ENCODE measurements at regions not wholly inside any gene's neighbourhood (a gene's known extent, or its start where the extent isn't known, plus 50 kb on each side); places are given as distances from the start of the nearest gene placed in this dataset.

GRCh38 chr20:55777641-55778040, 227.7 kb downstream of the CBLN4 start:
- Histone ChIP-seq H3K79me2 (ENCODE audit: insufficient read depth, low read length) (no peaks in the 10 kb centered on the region), H3K9me3 (ENCODE audit: control insufficient read depth, low read depth, low read length) (no peaks in the 10 kb centered on the region), H3K79me1 (ENCODE audit: insufficient read depth, low read depth, low read length, poor library complexity, severe bottlenecking) (no peaks in the 10 kb centered on the region), H2BK20ac (ENCODE audit: low read depth, low read length, poor library complexity, severe bottlenecking) (no peak overlapping the region), H4K5ac (ENCODE audit: insufficient read length, low read depth, low read length) (no peak overlapping the region), H3T11ph (ENCODE audit: low read length) (no peak overlapping the region), H2BK12ac (ENCODE audit: insufficient read length, low read depth, low read length) (no peak overlapping the region), H4K8ac (replicated peaks; ENCODE audit: insufficient read length, low read depth, low read length) (no peak overlapping the region), H2AK5ac (ENCODE audit: insufficient read length, low read length) (no peak overlapping the region), H3K4me2 (ENCODE audit: insufficient read depth, insufficient read length, low read length) (no peak overlapping the region), H3K14ac (ENCODE audit: insufficient read depth, low read length) (no peak overlapping the region), H3K56ac (ENCODE audit: insufficient read length, low read depth, low read length) (no peak overlapping the region), H3K4me1 (ENCODE audit: insufficient read depth, low read length) (no peaks in the 10 kb centered on the region), H3K27ac (ENCODE audit: insufficient read length, low read depth, low read length) (no peak overlapping the region), H2BK120ac (ENCODE audit: low read depth, low read length, poor library complexity, severe bottlenecking) (no peak overlapping the region), H4K20me1 (ENCODE audit: control insufficient read depth, insufficient read depth, insufficient read length) (no peaks in the 10 kb centered on the region), H3K4ac (ENCODE audit: low read depth, low read length) (no peak overlapping the region), H2AFZ (ENCODE audit: low read length) (no peak overlapping the region), H2BK15ac (ENCODE audit: low read depth, low read length) (no peak overlapping the region), H4K91ac (ENCODE audit: insufficient read length, low read depth, low read length) (no peak overlapping the region), H3K18ac (ENCODE audit: insufficient read length, low read depth, low read length) (no peak overlapping the region), H3K23me2 (ENCODE audit: insufficient read length, low read depth, low read length, poor library complexity, severe bottlenecking) (no peaks in the 10 kb centered on the region), H3K27me3 (ENCODE audit: insufficient read depth, low read length) (no peaks in the 10 kb centered on the region), H2BK5ac (ENCODE audit: insufficient read length, low read length) (no peak overlapping the region), H3K23ac (ENCODE audit: insufficient read length, low read depth, low read length) (no peak overlapping the region), H3K9ac (ENCODE audit: extremely low read depth, insufficient read length, low read length) (no peak overlapping the region)
- no peak for TF ChIP-seq CTCF (conservative IDR thresholded peaks at IDR 0.05)
- H3K4me1 Mint-ChIP-seq = no peaks in the 10 kb centered on the region
- WGBS (ENCODE audit: extremely low coverage, insufficient read length, low lambda C conversion rate) = no CpG with 5 or more reads among the region's 2 CpGs
- no peak for DNase-seq
- H3K27me3 Mint-ChIP-seq (ENCODE audit: low read depth) = no peaks in the 10 kb centered on the region; the same call in 1 of the 2 replicates
- peaks cover 14 to 84% of the 10 kb centered on the region in 2 experiments for H3K9me3 Mint-ChIP-seq
- no peak overlapping the region for H3K4me3 Mint-ChIP-seq
- peaks cover 0 to 33% (median 4%) of the 10 kb centered on the region in 3 experiments; a peak in 3 of 7 replicates for H3K36me3 Mint-ChIP-seq (ENCODE audit: insufficient read depth in 1 of 3, low read depth in 3 of 3)
- no peak overlapping the region for H3K27ac Mint-ChIP-seq

All from H9 (cell line).